ENCODE measurements at regions not wholly inside any gene's neighbourhood (a gene's known extent, or its start where the extent isn't known, plus 50 kb on each side); places are given as distances from the start of the nearest gene placed in this dataset.

GRCh38 chr11:82326853-82327252, 406.8 kb downstream of the FAM181B start:
- FAIRE-seq (no peak), DNase-seq (ENCODE audit: low spot score) (no peak), ATAC-seq (no peak)
- H2AFZ ChIP-seq (ENCODE audit: low read length): no peak overlapping the region
- H3K4me2 ChIP-seq (ENCODE audit: low read depth, low read length): no peak overlapping the region
- intact Hi-C loops (cut with micrococcal nuclease; ENCODE audit: unreplicated experiment): no loop called here
- H3K27ac ChIP-seq (ENCODE audit: extremely low read length, insufficient read depth, low read length): no peak overlapping the region
- H3K9ac ChIP-seq (ENCODE audit: insufficient read depth, low read depth, low read length): no peak overlapping the region
- no peaks in the 10 kb centered on the region for H3K4me1 ChIP-seq (ENCODE audit: insufficient read depth, low read length)
- H3K36me3 ChIP-seq (replicated peaks in 1 of 2; ENCODE audit: control insufficient read depth in 1 of 2, insufficient read depth in 2 of 2, low read length in 2 of 2): no peaks in the 10 kb centered on the region
- no peaks in the 10 kb centered on the region for H3K9me3 ChIP-seq (ENCODE audit: low read length)
- ChIA-PET POLR2A (no interaction called here), CTCF (ENCODE audit: low intra/inter-chr PET ratio, low total read pairs) (no interaction called here)
- no peak for TF ChIP-seq ZNF446 (CRISPR knock-in tag; IDR thresholded peaks at IDR 0.05)
- H3K4me3 ChIP-seq (replicated peaks in 1 of 3; ENCODE audit: insufficient read depth in 1 of 3, low read depth in 2 of 3, low read length in 3 of 3): no peak overlapping the region
- WGBS (ENCODE audit: low lambda C conversion rate): 10% methylated on average over 2 of the region's 3 CpGs
- in situ Hi-C loops (cut with HindIII; ENCODE audit: extremely low pct_ligation_motif_present, low pct_unique_long_range_greater_than_20kb): no loop called here
- H4K20me1 ChIP-seq (ENCODE audit: insufficient read depth, low read length): no peaks in the 10 kb centered on the region
- no peaks in the 10 kb centered on the region for H3K79me2 ChIP-seq (ENCODE audit: insufficient read depth, low read length)
- no TSS peak for BruUV-seq (replicated peaks)
- no peaks in the 10 kb centered on the region for H3K27me3 ChIP-seq (ENCODE audit: control insufficient read depth in 1 of 2, insufficient read depth in 2 of 2, low read length in 2 of 2)

DNA sequence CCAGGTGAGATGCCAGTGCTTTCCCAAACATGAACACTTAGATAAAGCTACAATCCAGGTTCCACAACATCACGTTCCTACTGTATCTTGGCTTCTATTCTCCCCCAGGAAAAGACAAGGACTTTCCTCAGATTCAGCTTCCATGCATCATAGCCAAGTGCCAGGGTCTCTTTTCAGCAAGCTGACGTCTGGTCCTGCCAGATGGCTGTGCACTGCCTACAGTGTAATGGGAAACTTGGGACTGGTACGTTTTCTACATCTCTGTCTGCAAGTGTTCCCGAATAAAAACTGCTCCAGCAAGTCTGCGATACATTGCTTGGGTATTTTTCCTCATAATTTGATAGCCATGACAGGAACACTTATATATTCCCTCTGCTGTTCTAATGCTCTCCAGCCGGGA, 412.5 kb downstream of the FAM181B start:
- no TSS peak for BruUV-seq (replicated peaks)
- 18% methylated on average over 6 of the region's 6 CpGs for WGBS (ENCODE audit: low lambda C conversion rate)
- no peaks in the 10 kb centered on the region for H3K79me2 ChIP-seq (ENCODE audit: insufficient read depth, low read length)
- intact Hi-C loops (cut with micrococcal nuclease; ENCODE audit: unreplicated experiment): no loop called here
- H3K4me1 ChIP-seq (ENCODE audit: insufficient read depth, low read length): no peaks in the 10 kb centered on the region
- in situ Hi-C loops (cut with HindIII; ENCODE audit: extremely low pct_ligation_motif_present, low pct_unique_long_range_greater_than_20kb): no loop called here
- H2AFZ ChIP-seq (ENCODE audit: low read length): no peak overlapping the region
- no peak overlapping the region for H3K27ac ChIP-seq (ENCODE audit: extremely low read length, insufficient read depth, low read length)
- H3K27me3 ChIP-seq (ENCODE audit: control insufficient read depth in 1 of 2, insufficient read depth in 2 of 2, low read length in 2 of 2): no peaks in the 10 kb centered on the region
- H3K36me3 ChIP-seq (replicated peaks in 1 of 2; ENCODE audit: control insufficient read depth in 1 of 2, insufficient read depth in 2 of 2, low read length in 2 of 2): no peaks in the 10 kb centered on the region
- no peak overlapping the region for H3K9ac ChIP-seq (ENCODE audit: insufficient read depth, low read depth, low read length)
- TF ChIP-seq, protein P1, sequence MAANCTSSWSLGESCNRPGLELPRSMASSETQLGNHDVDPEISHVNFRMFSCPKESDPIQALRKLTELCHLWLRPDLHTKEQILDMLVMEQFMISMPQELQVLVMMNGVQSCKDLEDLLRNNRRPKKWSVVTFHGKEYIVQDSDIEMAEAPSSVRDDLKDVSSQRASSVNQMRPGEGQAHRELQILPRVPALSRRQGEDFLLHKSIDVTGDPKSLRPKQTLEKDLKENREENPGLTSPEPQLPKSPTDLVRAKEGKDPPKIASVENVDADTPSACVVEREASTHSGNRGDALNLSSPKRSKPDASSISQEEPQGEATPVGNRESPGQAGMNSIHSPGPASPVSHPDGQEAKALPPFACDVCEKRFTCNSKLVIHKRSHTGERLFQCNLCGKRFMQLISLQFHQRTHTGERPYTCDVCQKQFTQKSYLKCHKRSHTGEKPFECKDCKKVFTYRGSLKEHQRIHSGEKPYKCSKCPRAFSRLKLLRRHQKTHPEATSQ (CRISPR knock-in tag; IDR thresholded peaks at IDR 0.05; ENCODE audit: borderline replicate concordance): no peak
- TF ChIP-seq ZNF547 (CRISPR knock-in tag; IDR thresholded peaks at IDR 0.05): no peak
- TF ChIP-seq ZNF44 (CRISPR knock-in tag; IDR thresholded peaks at IDR 0.05): no peak
- no peak for TF ChIP-seq HNRNPUL1 (IDR thresholded peaks at IDR 0.05; ENCODE audit: low read depth, low read length)
- TF ChIP-seq, protein P2, sequence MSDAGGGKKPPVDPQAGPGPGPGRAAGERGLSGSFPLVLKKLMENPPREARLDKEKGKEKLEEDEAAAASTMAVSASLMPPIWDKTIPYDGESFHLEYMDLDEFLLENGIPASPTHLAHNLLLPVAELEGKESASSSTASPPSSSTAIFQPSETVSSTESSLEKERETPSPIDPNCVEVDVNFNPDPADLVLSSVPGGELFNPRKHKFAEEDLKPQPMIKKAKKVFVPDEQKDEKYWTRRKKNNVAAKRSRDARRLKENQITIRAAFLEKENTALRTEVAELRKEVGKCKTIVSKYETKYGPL (CRISPR knock-in tag; IDR thresholded peaks at IDR 0.05): no peak
- TF ChIP-seq ZNF7 (CRISPR knock-in tag; IDR thresholded peaks at IDR 0.05): no peak
- TF ChIP-seq JARID2 (CRISPR knock-in tag; IDR thresholded peaks at IDR 0.05; ENCODE audit: insufficient replicate concordance): no peak
- no peak overlapping the region for H3K4me3 ChIP-seq (replicated peaks in 1 of 3; ENCODE audit: insufficient read depth in 1 of 3, low read depth in 2 of 3, low read length in 3 of 3)
- ChIA-PET POLR2A (no interaction called here), CTCF (ENCODE audit: low intra/inter-chr PET ratio, low total read pairs) (no interaction called here)
- no peak for DNase-seq (ENCODE audit: low spot score)
- no peaks in the 10 kb centered on the region for H4K20me1 ChIP-seq (ENCODE audit: insufficient read depth, low read length)
- no peaks in the 10 kb centered on the region for H3K9me3 ChIP-seq (ENCODE audit: low read length)
- ATAC-seq: no peak
- no peak overlapping the region for H3K4me2 ChIP-seq (ENCODE audit: low read depth, low read length)
- no peak for FAIRE-seq
